HCT116 (cell line): ENCODE measurements at regions not wholly inside any gene's neighbourhood (a gene's known extent, or its start where the extent isn't known, plus 50 kb on each side); places are given as distances from the start of the nearest gene placed in this dataset.

Experiments
- ATAC-seq: fragments of 200-7000 bp; cut with Tn5 transposase; 2 replicates; pipeline ENCODE4 v1.9.1; 2020; ENCODE audit warnings: mild to moderate bottlenecking, moderate library complexity
- BruUV-seq: library from RNA; stranded (reverse); fragments of 400-500 nt; replicated peaks from 2 replicates; lab custom pipeline; 2021; lab: Mats Ljungman, UMichigan
- CTCF ChIA-PET: fragments of 300-600 bp; sonication (Branson Sonifier 250); formaldehyde crosslinking; loops from one replicate; lab custom pipeline; 2021; ENCODE audit warnings: antibody characterized with exemption; lab: Charles Lee
- POLR2A ChIA-PET: fragments of 300-600, 350-600 bp; sonication (Branson Sonifier 250); formaldehyde crosslinking; loops from one replicate; lab custom pipeline; 2021; ENCODE audit warnings: antibody characterized with exemption; lab: Charles Lee
- RAD21 ChIA-PET, 2 experiments: fragments of 300-600 bp; sonication (Branson Sonifier 250); formaldehyde crosslinking; loops; one replicate each; lab custom pipeline; 2023; ENCODE audit warnings: low total read pairs in 2 of 2; ENCODE audit not compliant: uncharacterized antibody in 2 of 2, unreplicated experiment in 2 of 2, low non-redundant PET in 1 of 2; lab: Charles Lee
- DNase-seq: peaks from one replicate; pipeline ENCODE4 v3.0.0-alpha.2; 2010; ENCODE audit warnings: low read depth, low spot score
- H2AFZ ChIP-seq: fragments of 200-600 bp; shearing (Covaris generic), sonication (generic); 2 replicates; pipeline ENCODE4 v1.6.1; 2017; ENCODE audit warnings: low read depth, mixed run types, mixed read lengths, antibody characterized with exemption, low read length; ENCODE audit not compliant: poor library complexity, severe bottlenecking
- H3K27ac ChIP-seq: 2 replicates; pipeline ENCODE4 v1.5.1; 2012; ENCODE audit warnings: low read depth, low read length
- H3K27me3 ChIP-seq: fragments of 200-600 bp; sonication (generic); 2 replicates; pipeline ENCODE4 v1.6.1; 2016; ENCODE audit warnings: mixed run types, low read length, mixed read lengths; ENCODE audit not compliant: insufficient read depth
- H3K36me3 ChIP-seq, 2 experiments: fragments of 200-500 bp in 1 of 2; fragments of 200-600 bp in 1 of 2; sonication (Bioruptor generic) in 1 of 2; sonication (generic) in 1 of 2; 2 replicates each; pipeline versions ENCODE4 v1.5.1 to v1.6.1; 2014 to 2016; ENCODE audit warnings: low read length in 2 of 2, inconsistent platforms in 1 of 2, mixed read lengths in 1 of 2, mixed run types in 1 of 2; ENCODE audit not compliant: insufficient read depth in 2 of 2, control insufficient read depth in 1 of 2
- H3K4me1 ChIP-seq, 2 experiments: fragments of 200-600 bp in 1 of 2; sonication (generic) in 1 of 2; 2 replicates each; pipeline versions ENCODE4 v1.5.1 to v1.6.1; 2012 to 2017; ENCODE audit warnings: low read length in 2 of 2, inconsistent platforms in 1 of 2, mild to moderate bottlenecking in 1 of 2, mixed read lengths in 1 of 2, mixed run types in 1 of 2, moderate library complexity in 1 of 2; ENCODE audit not compliant: insufficient read depth in 2 of 2, control insufficient read depth in 1 of 2
- H3K4me2 ChIP-seq: fragments of 200-600 bp; sonication (generic); 2 replicates; pipeline ENCODE4 v1.6.1; 2017; ENCODE audit warnings: mixed run types, low read length, mixed read lengths
- H3K4me3 ChIP-seq, 2 experiments: fragments of 200-600 bp in 1 of 2; sonication (generic) in 1 of 2; replicated peaks in 1 of 2; 2 replicates each; pipeline ENCODE4 v1.5.1; 2011 to 2016; ENCODE audit warnings: low read length in 2 of 2, control low read depth in 1 of 2, low read depth in 1 of 2, mild to moderate bottlenecking in 1 of 2, mixed read lengths in 1 of 2, mixed run types in 1 of 2
- H3K79me2 ChIP-seq: fragments of 200-600 bp; sonication (generic); 2 replicates; pipeline ENCODE4 v1.6.1; 2017; ENCODE audit warnings: mild to moderate bottlenecking, mixed run types, low read length, moderate library complexity, mixed read lengths; ENCODE audit not compliant: insufficient read depth
- H3K9ac ChIP-seq: fragments of 200-600 bp; sonication (generic); 2 replicates; pipeline ENCODE4 v1.6.1; 2016; ENCODE audit warnings: low read length, mixed read lengths
- H3K9me2 ChIP-seq: fragments of 200-600 bp; sonication (generic), shearing (Covaris generic); 2 replicates; pipeline ENCODE4 v1.6.1; 2017; ENCODE audit warnings: mixed run types, mild to moderate bottlenecking, moderate library complexity; ENCODE audit not compliant: insufficient read depth
- H3K9me3 ChIP-seq, 2 experiments: fragments of 200-500 bp in 1 of 2; fragments of 200-600 bp in 1 of 2; sonication (Bioruptor generic) in 1 of 2; sonication (generic) in 1 of 2; 2 replicates each; pipeline ENCODE4 v1.6.1; 2014 to 2017; ENCODE audit warnings: low read length in 2 of 2, mixed read lengths in 2 of 2, inconsistent platforms in 1 of 2, low read depth in 1 of 2, mild to moderate bottlenecking in 1 of 2, mixed run types in 1 of 2, moderate library complexity in 1 of 2; ENCODE audit not compliant: control insufficient read depth in 1 of 2, insufficient read depth in 1 of 2
- H4K20me1 ChIP-seq: fragments of 200-600 bp; sonication (generic), shearing (Covaris generic); 2 replicates; pipeline ENCODE4 v1.6.1; 2017; ENCODE audit warnings: mixed run types, mild to moderate bottlenecking, moderate library complexity; ENCODE audit not compliant: insufficient read depth
- CBX3 ChIP-seq: IDR thresholded peaks from 2 replicates; pipeline ENCODE4 v1.6.1; 2012; ENCODE audit warnings: low read depth
- EGR1 ChIP-seq: IDR thresholded peaks from 2 replicates; pipeline ENCODE4 v1.6.1; 2012; ENCODE audit warnings: low read depth
- POLR2AphosphoS5 ChIP-seq: IDR thresholded peaks from 2 replicates; pipeline ENCODE4 v1.6.1; 2011; ENCODE audit warnings: mild to moderate bottlenecking, low read depth, low read length, moderate library complexity
- SIN3A ChIP-seq: IDR thresholded peaks from 2 replicates; pipeline ENCODE4 v1.6.1; 2012; ENCODE audit warnings: low read depth
- SRF ChIP-seq: IDR thresholded peaks from 2 replicates; pipeline ENCODE4 v1.6.1; 2012; ENCODE audit warnings: low read depth
- TCF7L2 ChIP-seq: IDR thresholded peaks from 2 replicates; pipeline ENCODE4 v1.7.0; 2011; ENCODE audit warnings: borderline replicate concordance, inconsistent platforms; ENCODE audit not compliant: insufficient read depth, insufficient read length; ENCODE audit errors: extremely low read depth
- YY1 ChIP-seq: IDR thresholded peaks from 2 replicates; pipeline ENCODE4 v1.6.1; 2011; ENCODE audit warnings: low read length, low read depth, moderate library complexity, mild to moderate bottlenecking; ENCODE audit not compliant: insufficient replicate concordance; ENCODE audit errors: extremely low read depth
- intact Hi-C: fragments of 100-400 bp; cut with micrococcal nuclease; formaldehyde crosslinking; loops from 2 replicates; pipeline ENCODE4 v1.10.0; 2022
- TF ChIP-seq, protein P1 (sequence below): IDR thresholded peaks from 2 replicates; pipeline ENCODE4 v1.6.1; 2012
- TF ChIP-seq, protein P2 (sequence below): IDR thresholded peaks from 2 replicates; pipeline ENCODE4 v1.6.1; 2012; ENCODE audit warnings: low read depth

DNA sequence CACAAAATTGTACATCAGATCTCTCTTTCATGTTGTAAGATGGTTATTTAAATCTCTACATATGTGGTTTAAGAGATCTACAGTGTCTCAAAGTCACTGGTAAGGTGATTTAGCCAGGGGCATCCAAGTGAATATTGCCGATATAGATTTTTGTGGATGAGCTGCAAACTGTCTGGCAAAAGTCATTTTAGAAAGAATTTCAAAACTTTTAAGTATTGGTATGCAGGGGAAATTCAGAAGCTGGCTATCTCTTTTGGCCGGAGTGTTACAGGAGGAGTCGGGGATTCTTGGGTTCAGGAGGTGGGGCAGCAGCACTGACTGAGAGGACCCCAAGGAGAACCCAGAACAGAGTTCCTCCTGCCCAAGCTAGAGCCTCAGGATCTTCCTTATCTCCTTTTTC lies 69.9 kb downstream of the PTHLH start:
- CTCF ChIA-PET, result no interaction called here
- no peak for DNase-seq
- POLR2A ChIA-PET, result no interaction called here

More for the DNA sequence above, 69.9 kb downstream of the PTHLH start:
- Histone ChIP-seq H3K9me3 (no peaks in the 10 kb centered on the region), H2AFZ (no peak overlapping the region), H3K36me3 (no peaks in the 10 kb centered on the region), H3K9ac (no peak overlapping the region), H3K4me3 (no peak overlapping the region), H3K4me2 (no peak overlapping the region), H3K4me1 (no peaks in the 10 kb centered on the region), H3K27me3 (no peaks in the 10 kb centered on the region), H3K9me2 (no peaks in the 10 kb centered on the region), H4K20me1 (no peaks in the 10 kb centered on the region), H3K79me2 (no peaks in the 10 kb centered on the region), H3K27ac (no peak overlapping the region)
- intact Hi-C loops, result no loop called here
- RAD21 ChIA-PET, result no interaction called here
- BruUV-seq, result no TSS peak
- TF ChIP-seq SRF (no peak), SIN3A (no peak), EGR1 (no peak), CBX3 (no peak), TCF7L2 (no peak), POLR2AphosphoS5 (no peak), YY1 (no peak)
- TF ChIP-seq, protein P1, sequence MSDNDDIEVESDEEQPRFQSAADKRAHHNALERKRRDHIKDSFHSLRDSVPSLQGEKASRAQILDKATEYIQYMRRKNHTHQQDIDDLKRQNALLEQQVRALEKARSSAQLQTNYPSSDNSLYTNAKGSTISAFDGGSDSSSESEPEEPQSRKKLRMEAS, result no peak
- TF ChIP-seq, protein P2, sequence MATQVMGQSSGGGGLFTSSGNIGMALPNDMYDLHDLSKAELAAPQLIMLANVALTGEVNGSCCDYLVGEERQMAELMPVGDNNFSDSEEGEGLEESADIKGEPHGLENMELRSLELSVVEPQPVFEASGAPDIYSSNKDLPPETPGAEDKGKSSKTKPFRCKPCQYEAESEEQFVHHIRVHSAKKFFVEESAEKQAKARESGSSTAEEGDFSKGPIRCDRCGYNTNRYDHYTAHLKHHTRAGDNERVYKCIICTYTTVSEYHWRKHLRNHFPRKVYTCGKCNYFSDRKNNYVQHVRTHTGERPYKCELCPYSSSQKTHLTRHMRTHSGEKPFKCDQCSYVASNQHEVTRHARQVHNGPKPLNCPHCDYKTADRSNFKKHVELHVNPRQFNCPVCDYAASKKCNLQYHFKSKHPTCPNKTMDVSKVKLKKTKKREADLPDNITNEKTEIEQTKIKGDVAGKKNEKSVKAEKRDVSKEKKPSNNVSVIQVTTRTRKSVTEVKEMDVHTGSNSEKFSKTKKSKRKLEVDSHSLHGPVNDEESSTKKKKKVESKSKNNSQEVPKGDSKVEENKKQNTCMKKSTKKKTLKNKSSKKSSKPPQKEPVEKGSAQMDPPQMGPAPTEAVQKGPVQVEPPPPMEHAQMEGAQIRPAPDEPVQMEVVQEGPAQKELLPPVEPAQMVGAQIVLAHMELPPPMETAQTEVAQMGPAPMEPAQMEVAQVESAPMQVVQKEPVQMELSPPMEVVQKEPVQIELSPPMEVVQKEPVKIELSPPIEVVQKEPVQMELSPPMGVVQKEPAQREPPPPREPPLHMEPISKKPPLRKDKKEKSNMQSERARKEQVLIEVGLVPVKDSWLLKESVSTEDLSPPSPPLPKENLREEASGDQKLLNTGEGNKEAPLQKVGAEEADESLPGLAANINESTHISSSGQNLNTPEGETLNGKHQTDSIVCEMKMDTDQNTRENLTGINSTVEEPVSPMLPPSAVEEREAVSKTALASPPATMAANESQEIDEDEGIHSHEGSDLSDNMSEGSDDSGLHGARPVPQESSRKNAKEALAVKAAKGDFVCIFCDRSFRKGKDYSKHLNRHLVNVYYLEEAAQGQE, result no peak
- no peak for ATAC-seq
